Islet precursor cell (in vitro differentiated cells): ENCODE measurements at regions not wholly inside any gene's neighbourhood (a gene's known extent, or its start where the extent isn't known, plus 50 kb on each side); places are given as distances from the start of the nearest gene placed in this dataset.
"Not testable (repeated sequence)": the region's sequence is repeated elsewhere in the genome, so short reads cannot be mapped to it uniquely, and the experiment has no call there.

Source experiments
- DNase-seq: peaks from one replicate; pipeline ENCODE4 v3.0.0-alpha.2; 2018

DNA sequence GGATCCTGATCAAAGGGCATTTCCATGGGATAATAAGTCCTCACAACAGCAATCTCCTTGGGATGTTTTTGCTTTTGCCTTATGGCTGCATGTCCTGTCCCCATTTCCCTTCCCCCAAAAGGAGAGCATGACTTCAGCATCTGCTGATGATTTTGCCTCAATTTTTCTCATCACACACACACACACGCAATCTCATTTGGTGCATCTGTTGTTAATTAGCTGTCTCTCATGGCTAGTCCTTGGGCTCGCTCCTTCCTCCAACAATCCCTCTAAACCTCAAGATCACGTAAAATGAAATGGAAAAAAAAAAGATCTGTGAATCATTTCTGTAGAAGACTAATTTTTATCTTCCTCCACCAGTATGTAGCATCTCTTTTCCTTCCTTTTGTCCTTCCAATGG is 153.6 kb downstream of the RBMX2 start:
- no peak for DNase-seq

DNA sequence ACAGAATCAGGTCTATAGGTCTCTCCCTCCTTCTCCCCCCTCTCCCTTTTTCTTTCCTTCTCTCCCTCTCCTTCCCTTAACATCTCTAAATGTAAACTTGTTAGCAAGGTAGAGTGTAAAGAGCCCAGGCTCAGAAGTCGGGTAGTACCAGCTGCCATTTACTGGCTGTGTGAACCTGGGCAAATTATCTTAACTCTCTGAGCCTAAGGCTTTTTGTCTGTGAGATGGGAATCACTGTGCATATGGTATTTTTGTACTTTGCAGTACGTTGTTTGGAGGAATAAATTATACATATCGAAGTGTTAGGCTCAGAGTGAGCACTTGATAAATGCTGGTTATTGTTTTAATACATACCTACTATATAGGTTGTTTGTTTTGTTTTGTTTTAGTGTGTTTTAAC is 154.0 kb downstream of the RBMX2 start:
- no peak for DNase-seq

DNA sequence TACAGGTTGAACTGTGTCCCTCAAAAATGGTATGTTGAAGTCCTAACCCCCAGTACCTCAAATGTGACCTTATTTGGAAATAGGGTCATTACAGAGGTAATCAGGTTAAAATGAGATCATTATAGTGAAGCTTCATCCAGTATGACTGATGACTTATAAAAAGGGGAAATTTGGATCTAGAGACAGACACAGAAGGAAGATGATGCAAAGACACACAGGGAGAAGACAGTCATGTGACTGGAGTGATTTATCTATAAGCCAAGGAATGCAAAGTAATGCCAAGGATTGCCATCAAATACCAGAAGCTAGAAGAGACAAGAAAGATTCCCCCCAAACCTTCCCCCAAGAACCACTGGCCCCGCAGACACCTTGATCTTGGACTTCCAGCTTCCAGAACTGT is 155.2 kb downstream of the RBMX2 start:
- no peak for DNase-seq

DNA sequence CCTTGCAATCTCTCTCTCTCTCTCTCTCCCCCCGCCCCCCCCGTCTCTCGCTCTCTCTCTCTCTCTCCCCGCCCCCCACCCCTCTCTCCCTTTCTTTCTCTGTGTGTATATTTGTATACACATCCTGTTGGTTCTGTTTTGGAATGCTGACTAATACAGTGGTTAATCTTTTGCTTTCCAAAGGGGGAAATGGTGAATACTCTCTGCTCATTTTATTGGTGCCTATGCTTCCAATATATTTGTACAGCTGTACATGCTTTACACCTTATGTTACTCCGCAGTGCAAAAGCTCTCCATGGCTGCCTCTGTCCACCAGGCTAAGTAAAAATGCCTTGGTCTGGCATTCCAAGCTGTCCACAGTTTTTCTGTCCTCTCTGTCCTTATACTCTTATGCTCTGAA is 158.8 kb downstream of the RBMX2 start:
- no peak for DNase-seq

DNA sequence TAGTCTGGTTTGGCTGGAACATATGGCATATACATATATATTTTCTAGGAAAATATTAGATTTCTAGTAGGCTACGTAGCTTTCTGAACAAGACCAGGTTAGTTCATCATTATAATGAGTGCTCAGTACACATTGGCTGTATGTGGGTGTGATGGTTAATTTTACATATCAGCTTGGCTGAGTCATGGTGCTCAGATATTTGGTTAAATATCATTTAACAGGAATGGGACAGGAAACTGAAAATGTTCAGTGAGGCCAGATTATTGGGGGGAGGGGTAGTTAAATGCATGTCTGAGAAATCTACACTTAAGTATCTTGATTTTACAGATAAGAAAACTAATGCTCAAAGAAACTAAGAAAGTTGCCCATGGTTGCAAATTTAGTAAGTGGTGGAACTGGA is 160.1 kb downstream of the RBMX2 start:
- DNase-seq = no peak

DNA sequence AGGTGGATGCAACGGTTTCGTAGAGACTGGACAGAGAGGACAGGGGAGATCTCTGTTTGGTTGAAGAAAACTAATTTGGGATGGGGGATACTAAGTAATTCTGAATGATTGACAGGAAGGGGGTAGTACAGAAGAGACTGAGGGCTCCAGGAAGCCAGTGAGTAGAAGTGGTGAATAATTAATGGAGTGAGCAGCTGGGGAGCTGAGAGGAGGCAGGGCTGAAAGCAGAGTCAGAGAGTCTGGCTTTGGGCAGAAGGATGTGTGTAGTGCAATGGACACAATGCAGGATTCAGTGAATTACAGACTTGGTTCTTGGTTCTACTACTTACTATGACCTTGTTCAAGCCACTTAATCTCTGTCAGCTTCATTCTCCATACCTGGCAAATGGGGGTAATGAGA is 161.7 kb downstream of the RBMX2 start:
- DNase-seq = no peak

DNA sequence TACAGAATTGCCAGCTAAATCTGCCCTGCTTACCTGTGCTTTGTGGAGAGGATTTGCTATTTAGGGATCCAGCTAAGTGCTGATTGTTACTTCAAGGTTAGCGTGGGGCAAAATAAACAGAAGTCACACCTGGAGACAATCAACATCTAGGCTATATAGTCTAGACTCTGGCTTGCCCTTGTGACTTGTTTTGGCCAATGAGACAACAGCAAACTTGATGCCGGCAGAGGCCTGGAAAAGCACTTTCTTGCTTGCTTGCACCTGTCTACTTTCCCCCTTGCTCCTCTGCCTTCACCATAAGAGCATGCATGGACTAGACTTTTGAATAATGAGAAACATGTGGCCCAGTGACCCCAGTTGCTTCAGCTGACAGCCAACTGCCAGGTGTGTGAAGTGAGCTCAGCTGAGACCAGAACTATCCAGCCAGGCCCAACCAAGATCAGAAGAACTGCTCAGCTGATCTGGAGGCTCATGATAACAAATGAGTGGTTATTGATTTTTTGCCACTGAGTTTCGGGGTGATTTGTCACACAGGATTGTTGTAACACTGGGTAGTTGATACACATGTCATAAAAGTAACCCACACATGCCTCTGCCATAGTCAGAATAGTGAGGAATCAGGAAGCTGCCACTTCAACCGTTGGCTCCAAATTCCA is 164.4 kb downstream of the RBMX2 start:
- no peak for DNase-seq

DNA sequence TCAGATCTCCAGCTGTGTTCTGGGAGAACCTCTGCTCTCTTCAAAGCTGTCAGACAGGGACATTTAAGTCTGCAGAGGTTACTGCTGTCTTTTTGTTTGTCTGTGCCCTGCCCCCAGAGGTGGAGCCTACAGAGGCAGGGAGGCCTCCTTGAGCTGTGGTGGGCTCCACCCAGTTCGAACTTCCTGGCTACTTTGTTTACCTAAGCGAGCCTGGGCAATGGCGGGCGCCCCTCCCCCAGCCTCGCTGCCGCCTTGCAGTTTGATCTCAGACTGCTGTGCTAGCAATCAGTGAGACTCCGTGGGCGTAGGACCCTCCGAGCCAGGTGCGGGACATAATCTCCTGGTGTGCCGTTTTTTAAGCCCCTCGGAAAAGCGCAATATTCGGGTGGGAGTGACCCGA is 171.2 kb downstream of the RBMX2 start:
- not testable (repeated sequence) for DNase-seq
